Neural cell (in vitro differentiated cells): ENCODE measurements at regions not wholly inside any gene's neighbourhood (a gene's known extent, or its start where the extent isn't known, plus 50 kb on each side); places are given as distances from the start of the nearest gene placed in this dataset.

Experiments
- H2AFZ ChIP-seq: fragments of 200-600, 300-800 bp; sonication (generic), shearing (Covaris generic); 2 replicates; pipeline ENCODE4 v1.6.0; 2014; ENCODE audit warnings: low read depth, mild to moderate bottlenecking, antibody characterized with exemption, low read length, moderate library complexity
- H3F3A ChIP-seq: fragments of 200-600 bp; shearing (Covaris generic); 2 replicates; pipeline ENCODE4 v1.6.1; 2016; ENCODE audit warnings: mild to moderate bottlenecking, moderate library complexity, mixed read lengths, antibody characterized with exemption, low read length; ENCODE audit not compliant: insufficient read depth, poor library complexity, severe bottlenecking
- H3K27ac ChIP-seq: fragments of 200-600, 300-800 bp; sonication (generic), shearing (Covaris generic); 2 replicates; pipeline ENCODE4 v1.5.1; 2014; ENCODE audit warnings: mild to moderate bottlenecking, low read length, moderate library complexity
- H3K27me3 ChIP-seq: fragments of 300-800, 200-600 bp; sonication (generic), shearing (Covaris generic); 2 replicates; pipeline ENCODE4 v1.6.0; 2014; ENCODE audit warnings: mild to moderate bottlenecking, low read depth, low read length, moderate library complexity; ENCODE audit not compliant: insufficient read depth
- H3K36me3 ChIP-seq: fragments of 300-800, 200-600 bp; sonication (generic), shearing (Covaris generic); 2 replicates; pipeline ENCODE4 v1.5.1; 2014; ENCODE audit warnings: mild to moderate bottlenecking, antibody characterized with exemption, low read length, moderate library complexity; ENCODE audit not compliant: insufficient read depth
- H3K4me2 ChIP-seq: fragments of 300-800, 200-600 bp; sonication (generic), shearing (Covaris generic); 2 replicates; pipeline ENCODE4 v1.6.0; 2014; ENCODE audit warnings: mild to moderate bottlenecking, low read length
- H3K4me3 ChIP-seq: fragments of 300-800, 200-600 bp; sonication (generic), shearing (Covaris generic); 2 replicates; pipeline ENCODE4 v1.5.1; 2014; ENCODE audit warnings: mild to moderate bottlenecking, low read length, moderate library complexity
- H3K79me2 ChIP-seq: fragments of 200-600 bp; shearing (Covaris generic); replicated peaks from 2 replicates; pipeline ENCODE4 v1.6.0; 2014; ENCODE audit warnings: mild to moderate bottlenecking, low read length, moderate library complexity; ENCODE audit not compliant: insufficient read depth
- H3K9ac ChIP-seq: fragments of 300-800, 200-600 bp; sonication (generic), shearing (Covaris generic); 2 replicates; pipeline ENCODE4 v1.6.1; 2016; ENCODE audit warnings: mild to moderate bottlenecking, low read length, mixed read lengths
- H3K9me2 ChIP-seq: fragments of 200-600 bp; shearing (Covaris generic); 2 replicates; pipeline ENCODE4 v1.6.1; 2016; ENCODE audit warnings: mild to moderate bottlenecking, low read length, mixed read lengths; ENCODE audit not compliant: insufficient read depth
- H3K9me3 ChIP-seq: fragments of 200-600, 300-800 bp; sonication (generic), shearing (Covaris generic); 2 replicates; pipeline ENCODE4 v1.6.1; 2016; ENCODE audit warnings: mild to moderate bottlenecking, mixed run types, low read length, moderate library complexity, mixed read lengths
- H4K20me1 ChIP-seq: fragments of 200-600 bp; shearing (Covaris generic); 2 replicates; pipeline ENCODE4 v1.6.1; 2016; ENCODE audit warnings: mild to moderate bottlenecking, mixed run types; ENCODE audit not compliant: insufficient read depth
- EP300 ChIP-seq: fragments of 450-650 bp; conservative IDR thresholded peaks from 2 replicates; pipeline ENCODE4 v1.6.1; 2014; ENCODE audit warnings: antibody characterized with exemption, mild to moderate bottlenecking, moderate library complexity; ENCODE audit not compliant: poor library complexity, severe bottlenecking
- EZH2 ChIP-seq: fragments of 200-600, 300-800 bp; shearing (Covaris generic), sonication (generic); IDR thresholded peaks from 2 replicates; pipeline ENCODE4 v1.6.1; 2014; ENCODE audit warnings: antibody characterized with exemption, low read length, borderline replicate concordance, mild to moderate bottlenecking; ENCODE audit not compliant: insufficient read depth, poor library complexity, severe bottlenecking
- MXI1 ChIP-seq: fragments of 450-650 bp; conservative IDR thresholded peaks from 2 replicates; pipeline ENCODE4 v1.6.1; 2014; ENCODE audit warnings: antibody characterized with exemption, mild to moderate bottlenecking; ENCODE audit not compliant: poor library complexity, severe bottlenecking
- POLR2AphosphoS5 ChIP-seq: IDR thresholded peaks from 2 replicates; pipeline ENCODE4 v1.6.1; 2012
- RAD21 ChIP-seq: fragments of 450-650 bp; conservative IDR thresholded peaks from 2 replicates; pipeline ENCODE4 v1.6.1; 2014; ENCODE audit warnings: antibody characterized with exemption, mild to moderate bottlenecking, moderate library complexity
- SMC3 ChIP-seq: fragments of 450-650 bp; conservative IDR thresholded peaks from 2 replicates; pipeline ENCODE4 v1.6.1; 2014; ENCODE audit warnings: antibody characterized with exemption, mild to moderate bottlenecking, moderate library complexity; ENCODE audit not compliant: poor library complexity
- TAF1 ChIP-seq: IDR thresholded peaks from 2 replicates; pipeline ENCODE4 v1.6.1; 2012; ENCODE audit warnings: low read depth
- TF ChIP-seq, protein P1 (sequence below): IDR thresholded peaks from 2 replicates; pipeline ENCODE4 v1.6.1; 2012; ENCODE audit warnings: borderline replicate concordance
- TF ChIP-seq, protein P2 (sequence below): fragments of 450-650 bp; IDR thresholded peaks from 2 replicates; pipeline ENCODE4 v1.5.1; 2014; ENCODE audit warnings: antibody characterized with exemption, mild to moderate bottlenecking, moderate library complexity; ENCODE audit not compliant: poor library complexity, severe bottlenecking

DNA sequence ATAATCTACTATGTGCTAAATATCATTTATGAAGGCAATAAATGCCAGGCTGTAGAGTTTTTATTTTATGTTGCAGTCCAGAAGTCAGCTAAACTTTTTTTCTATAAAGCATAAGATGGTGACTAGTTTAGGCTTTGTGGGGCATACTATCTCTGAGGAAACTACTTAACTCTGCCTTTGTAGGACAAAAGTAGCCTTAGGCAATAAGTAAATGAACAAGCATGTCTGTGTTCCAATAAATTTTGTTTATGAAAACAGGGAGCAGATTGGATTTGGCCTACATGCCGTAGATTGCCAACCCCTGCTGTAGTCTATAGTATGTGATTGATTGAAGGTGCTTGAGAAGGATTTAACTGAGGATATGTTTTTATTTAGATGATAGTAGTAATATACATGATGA, 502.5 kb upstream of the NAALADL2 start:
- no peak overlapping the region for H3K4me3 ChIP-seq
- H3K9ac ChIP-seq = no peak overlapping the region
- no peaks in the 10 kb centered on the region for H3K27me3 ChIP-seq
- H3K79me2 ChIP-seq = no peaks in the 10 kb centered on the region
- H3K27ac ChIP-seq = no peak overlapping the region
- H2AFZ ChIP-seq = no peak overlapping the region
- TF ChIP-seq, protein P1, sequence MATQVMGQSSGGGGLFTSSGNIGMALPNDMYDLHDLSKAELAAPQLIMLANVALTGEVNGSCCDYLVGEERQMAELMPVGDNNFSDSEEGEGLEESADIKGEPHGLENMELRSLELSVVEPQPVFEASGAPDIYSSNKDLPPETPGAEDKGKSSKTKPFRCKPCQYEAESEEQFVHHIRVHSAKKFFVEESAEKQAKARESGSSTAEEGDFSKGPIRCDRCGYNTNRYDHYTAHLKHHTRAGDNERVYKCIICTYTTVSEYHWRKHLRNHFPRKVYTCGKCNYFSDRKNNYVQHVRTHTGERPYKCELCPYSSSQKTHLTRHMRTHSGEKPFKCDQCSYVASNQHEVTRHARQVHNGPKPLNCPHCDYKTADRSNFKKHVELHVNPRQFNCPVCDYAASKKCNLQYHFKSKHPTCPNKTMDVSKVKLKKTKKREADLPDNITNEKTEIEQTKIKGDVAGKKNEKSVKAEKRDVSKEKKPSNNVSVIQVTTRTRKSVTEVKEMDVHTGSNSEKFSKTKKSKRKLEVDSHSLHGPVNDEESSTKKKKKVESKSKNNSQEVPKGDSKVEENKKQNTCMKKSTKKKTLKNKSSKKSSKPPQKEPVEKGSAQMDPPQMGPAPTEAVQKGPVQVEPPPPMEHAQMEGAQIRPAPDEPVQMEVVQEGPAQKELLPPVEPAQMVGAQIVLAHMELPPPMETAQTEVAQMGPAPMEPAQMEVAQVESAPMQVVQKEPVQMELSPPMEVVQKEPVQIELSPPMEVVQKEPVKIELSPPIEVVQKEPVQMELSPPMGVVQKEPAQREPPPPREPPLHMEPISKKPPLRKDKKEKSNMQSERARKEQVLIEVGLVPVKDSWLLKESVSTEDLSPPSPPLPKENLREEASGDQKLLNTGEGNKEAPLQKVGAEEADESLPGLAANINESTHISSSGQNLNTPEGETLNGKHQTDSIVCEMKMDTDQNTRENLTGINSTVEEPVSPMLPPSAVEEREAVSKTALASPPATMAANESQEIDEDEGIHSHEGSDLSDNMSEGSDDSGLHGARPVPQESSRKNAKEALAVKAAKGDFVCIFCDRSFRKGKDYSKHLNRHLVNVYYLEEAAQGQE = no peak
- TF ChIP-seq MXI1 (no peak), POLR2AphosphoS5 (no peak), TAF1 (no peak), EP300 (no peak), EZH2 (no peak), SMC3 (no peak), RAD21 (no peak)
- TF ChIP-seq, protein P2, sequence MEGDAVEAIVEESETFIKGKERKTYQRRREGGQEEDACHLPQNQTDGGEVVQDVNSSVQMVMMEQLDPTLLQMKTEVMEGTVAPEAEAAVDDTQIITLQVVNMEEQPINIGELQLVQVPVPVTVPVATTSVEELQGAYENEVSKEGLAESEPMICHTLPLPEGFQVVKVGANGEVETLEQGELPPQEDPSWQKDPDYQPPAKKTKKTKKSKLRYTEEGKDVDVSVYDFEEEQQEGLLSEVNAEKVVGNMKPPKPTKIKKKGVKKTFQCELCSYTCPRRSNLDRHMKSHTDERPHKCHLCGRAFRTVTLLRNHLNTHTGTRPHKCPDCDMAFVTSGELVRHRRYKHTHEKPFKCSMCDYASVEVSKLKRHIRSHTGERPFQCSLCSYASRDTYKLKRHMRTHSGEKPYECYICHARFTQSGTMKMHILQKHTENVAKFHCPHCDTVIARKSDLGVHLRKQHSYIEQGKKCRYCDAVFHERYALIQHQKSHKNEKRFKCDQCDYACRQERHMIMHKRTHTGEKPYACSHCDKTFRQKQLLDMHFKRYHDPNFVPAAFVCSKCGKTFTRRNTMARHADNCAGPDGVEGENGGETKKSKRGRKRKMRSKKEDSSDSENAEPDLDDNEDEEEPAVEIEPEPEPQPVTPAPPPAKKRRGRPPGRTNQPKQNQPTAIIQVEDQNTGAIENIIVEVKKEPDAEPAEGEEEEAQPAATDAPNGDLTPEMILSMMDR = no peak
- H3K4me2 ChIP-seq = no peak overlapping the region
- no peaks in the 10 kb centered on the region for H3K9me2 ChIP-seq
- H3K36me3 ChIP-seq = no peaks in the 10 kb centered on the region
- H3F3A ChIP-seq = no peaks in the 10 kb centered on the region
- no peaks in the 10 kb centered on the region for H4K20me1 ChIP-seq
- no peaks in the 10 kb centered on the region for H3K9me3 ChIP-seq

DNA sequence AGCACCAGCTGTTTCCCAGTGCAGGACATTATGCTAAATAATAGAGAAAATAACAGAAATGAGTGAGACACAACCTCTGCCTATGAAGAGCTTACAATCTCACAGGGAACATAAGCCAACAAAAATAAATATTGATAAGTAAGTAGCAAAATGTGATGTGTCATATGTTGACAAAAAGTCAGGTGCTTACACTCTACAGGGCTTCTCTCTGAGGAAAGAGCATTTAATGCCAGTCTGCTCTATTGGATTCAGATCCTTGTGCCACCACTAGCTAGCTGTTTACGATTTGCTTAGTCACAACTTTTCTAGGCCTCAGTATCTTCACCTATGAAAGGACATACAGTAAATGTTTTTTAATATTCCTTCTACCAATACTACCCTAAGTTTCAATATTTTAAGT, 500.9 kb upstream of the NAALADL2 start:
- Histone ChIP-seq H4K20me1 (no peaks in the 10 kb centered on the region), H3K9me2 (no peaks in the 10 kb centered on the region), H3K79me2 (no peaks in the 10 kb centered on the region), H3K27ac (no peak overlapping the region), H3K36me3 (no peaks in the 10 kb centered on the region), H2AFZ (no peak overlapping the region), H3K4me3 (no peak overlapping the region), H3K9ac (no peak overlapping the region), H3K4me2 (no peak overlapping the region), H3K27me3 (no peaks in the 10 kb centered on the region), H3K9me3 (no peaks in the 10 kb centered on the region), H3F3A (no peaks in the 10 kb centered on the region)
- TF ChIP-seq MXI1 = no peak
- TF ChIP-seq TAF1 = no peak
- TF ChIP-seq SMC3 = no peak
- TF ChIP-seq, protein P2 = no peak
- no peak for TF ChIP-seq RAD21
- TF ChIP-seq, protein P1 = no peak
- TF ChIP-seq POLR2AphosphoS5 = no peak
- TF ChIP-seq EZH2 = no peak
- TF ChIP-seq EP300 = no peak
